Activated CD8-positive, alpha-beta memory T cell treated with anti-CD3 and anti-CD28 coated beads for 36 hours (primary cell): ENCODE measurements at regions not wholly inside any gene's neighbourhood (a gene's known extent, or its start where the extent isn't known, plus 50 kb on each side); places are given as distances from the start of the nearest gene placed in this dataset.

ENCODE experiments used
- CTCF ChIA-PET: fragments of 350-600 bp; sonication (Branson Sonifier 250); formaldehyde crosslinking; loops from one replicate; lab custom pipeline; 2021; ENCODE audit warnings: antibody characterized with exemption; lab: Charles Lee
- POLR2A ChIA-PET: fragments of 350-600 bp; sonication (Branson Sonifier 250); formaldehyde crosslinking; loops from one replicate; lab custom pipeline; 2021; ENCODE audit warnings: antibody characterized with exemption; lab: Charles Lee

DNA sequence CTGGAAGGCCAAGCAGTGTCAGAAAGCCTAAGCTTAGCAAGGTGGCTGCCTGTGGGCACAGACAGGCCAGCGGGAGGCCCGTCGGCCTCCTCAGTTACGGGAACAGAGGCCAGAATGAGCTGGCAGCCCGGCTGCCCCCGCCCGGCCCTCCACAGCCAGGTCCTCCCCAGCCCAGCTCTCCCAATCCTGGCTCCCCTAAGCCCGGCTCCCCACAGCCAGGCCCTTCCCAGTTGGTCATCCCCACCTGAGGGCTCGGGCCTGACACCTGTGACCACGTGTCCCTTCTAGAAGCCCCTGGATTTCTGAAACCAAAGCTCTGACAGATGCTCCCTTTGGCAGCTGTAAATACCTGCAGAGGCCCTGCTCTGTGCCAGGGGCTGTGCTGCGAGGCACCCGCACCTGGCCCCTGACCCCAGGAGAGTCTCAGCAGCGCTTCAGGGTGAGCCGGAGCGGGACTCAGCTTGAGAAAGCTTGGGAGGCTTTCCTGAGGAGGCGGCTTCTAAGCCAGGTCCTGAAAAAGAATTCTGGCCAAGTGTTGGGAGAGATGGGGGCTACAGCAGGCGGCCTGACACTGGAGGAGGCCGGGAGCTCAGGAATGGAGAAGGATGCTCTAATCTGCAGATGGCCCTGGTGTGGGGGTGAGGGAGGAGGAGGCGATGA, 80.4 kb upstream of the OLFM1 start:
- ChIA-PET POLR2A (no interaction called here), CTCF (no interaction called here)

DNA sequence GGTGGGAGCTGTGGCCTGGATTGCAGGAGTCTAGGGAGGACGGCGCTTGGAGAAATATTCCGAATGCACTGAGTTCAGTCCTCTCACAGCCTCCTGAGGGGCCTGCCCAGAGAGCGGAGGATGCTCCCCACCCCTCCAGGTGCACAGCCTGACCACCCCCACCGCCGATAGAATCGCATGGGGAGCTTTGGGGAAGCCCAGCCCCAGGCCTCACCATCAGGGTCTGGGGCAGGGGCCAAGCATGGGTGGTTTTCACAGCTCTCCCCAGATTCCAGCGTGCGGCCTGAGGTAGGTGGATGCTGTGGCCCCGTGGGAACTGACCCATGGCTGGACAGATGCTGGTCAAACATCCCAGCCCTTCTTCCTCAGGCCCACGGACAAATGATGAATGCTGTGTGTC, 79.9 kb upstream of the OLFM1 start:
- ChIA-PET POLR2A (no interaction called here), CTCF (no interaction called here)

DNA sequence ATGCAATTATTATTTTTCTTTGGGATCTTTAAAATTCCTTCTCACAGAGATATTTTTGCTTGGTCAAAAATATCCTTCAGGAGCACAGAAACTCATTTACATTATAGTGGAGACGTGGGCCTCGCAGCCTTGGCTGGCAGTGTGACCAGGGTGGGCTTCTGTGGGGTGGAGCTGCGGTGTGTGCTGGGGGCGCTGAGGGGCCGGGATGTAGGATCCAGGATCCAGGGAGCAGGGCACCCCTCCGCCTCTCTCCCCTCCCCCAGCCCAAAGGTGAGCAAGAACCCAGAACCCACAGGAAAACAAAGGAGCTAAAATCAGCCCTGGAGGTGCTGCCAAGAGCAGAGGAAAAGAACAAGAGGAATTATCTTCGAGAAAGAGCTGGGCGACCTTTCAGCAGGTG, 79.1 kb upstream of the OLFM1 start:
- ChIA-PET POLR2A (no interaction called here), CTCF (no interaction called here)

DNA sequence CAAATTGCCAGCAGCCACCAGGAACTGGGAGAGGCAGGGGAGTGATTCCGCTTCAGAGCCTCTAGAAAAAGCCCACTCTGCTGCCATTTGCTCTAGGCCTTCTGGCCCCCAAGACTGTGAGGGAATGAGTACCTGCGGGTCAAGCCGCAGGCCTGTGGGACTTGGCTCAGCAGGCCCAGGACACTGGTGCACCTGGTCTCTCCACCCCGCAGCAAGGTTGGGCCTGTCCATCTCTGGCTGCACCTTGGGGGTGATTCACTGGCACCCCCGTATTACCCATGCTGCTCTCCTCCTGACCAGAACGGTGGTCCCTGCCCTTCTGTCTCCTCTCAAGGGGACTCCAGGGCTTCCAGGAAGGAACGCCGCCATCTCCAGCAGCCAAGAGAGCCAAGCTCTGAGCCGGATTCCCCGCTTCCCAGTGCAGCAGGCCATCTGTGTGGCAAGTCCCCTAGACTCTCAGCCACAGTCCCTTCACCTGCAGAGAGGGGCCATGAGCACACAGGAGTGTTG, 78.4 kb upstream of the OLFM1 start:
- POLR2A ChIA-PET = no interaction called here
- CTCF ChIA-PET = no interaction called here

DNA sequence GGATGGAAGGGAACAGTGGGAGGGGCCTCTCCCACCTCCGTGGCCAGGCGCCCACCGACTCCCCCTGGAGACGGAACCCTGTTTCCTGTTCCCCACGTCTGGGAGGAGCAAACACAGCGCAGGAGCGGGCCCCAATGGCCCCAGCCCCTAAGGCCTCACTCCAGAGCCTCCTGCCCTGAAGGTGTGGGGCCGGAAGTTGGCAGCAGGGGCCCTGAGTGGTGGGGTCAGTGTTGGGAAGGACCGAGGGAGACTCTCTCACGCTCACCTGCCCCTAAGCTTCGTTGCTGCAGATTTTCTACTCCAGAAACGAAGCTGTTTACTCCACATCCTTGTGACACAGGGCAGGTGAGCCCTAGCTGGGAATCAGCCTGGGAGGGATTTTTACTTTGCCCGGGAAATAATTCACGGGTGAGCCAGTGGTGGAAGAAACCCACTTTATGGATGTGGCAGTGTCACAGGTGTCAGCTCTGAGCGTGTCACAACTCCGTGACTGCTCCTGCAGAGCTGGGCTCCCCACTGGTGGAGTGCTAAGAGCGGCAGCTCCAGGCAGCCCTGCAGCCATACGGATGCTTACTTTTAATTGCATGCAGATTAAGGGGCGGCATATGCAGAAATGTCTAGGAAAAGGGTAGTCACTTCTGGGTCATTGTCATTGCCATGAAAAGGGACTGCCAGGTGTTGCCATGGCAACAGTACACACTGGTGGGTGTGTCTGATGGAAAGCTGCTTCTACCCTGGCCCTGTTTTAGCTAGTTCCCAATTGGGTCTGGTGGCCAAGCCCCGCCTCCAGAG, 77.5 kb upstream of the OLFM1 start:
- ChIA-PET CTCF (no interaction called here), POLR2A (no interaction called here)

DNA sequence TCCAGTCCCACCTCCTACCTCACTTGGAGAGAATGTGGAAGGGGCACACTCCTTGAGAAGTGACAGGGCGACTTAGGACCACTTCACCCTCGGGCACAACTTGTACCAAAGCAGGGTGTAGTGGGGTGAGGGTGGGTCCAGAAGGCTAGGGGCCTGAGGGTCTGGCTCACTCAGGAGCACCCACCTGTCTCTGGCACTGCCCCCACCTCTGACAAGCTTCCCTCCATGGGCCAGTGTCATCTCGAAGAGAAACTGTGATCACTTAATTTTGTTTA, 76.9 kb upstream of the OLFM1 start:
- CTCF ChIA-PET = no interaction called here
- POLR2A ChIA-PET = no interaction called here

DNA sequence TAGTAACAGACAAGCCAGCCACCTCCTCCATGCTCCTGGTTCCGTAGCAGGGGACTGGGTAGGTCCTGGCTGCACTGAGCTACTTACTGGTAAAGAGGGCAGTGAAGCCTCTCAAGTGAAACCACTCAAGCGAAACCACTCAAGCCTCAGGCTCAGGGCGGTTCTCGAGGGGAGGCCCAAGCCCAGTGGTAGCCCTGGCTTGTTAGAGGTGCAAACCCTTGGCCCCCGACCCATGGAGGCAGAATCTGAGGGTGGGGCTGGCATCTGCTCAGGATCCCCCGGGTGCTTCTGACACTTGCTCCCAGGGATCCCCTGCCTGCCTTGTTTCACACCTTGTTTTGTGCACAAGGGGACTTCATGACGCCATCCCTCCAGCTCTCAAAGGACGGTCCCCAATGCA, 76.5 kb upstream of the OLFM1 start:
- CTCF ChIA-PET = no interaction called here

DNA sequence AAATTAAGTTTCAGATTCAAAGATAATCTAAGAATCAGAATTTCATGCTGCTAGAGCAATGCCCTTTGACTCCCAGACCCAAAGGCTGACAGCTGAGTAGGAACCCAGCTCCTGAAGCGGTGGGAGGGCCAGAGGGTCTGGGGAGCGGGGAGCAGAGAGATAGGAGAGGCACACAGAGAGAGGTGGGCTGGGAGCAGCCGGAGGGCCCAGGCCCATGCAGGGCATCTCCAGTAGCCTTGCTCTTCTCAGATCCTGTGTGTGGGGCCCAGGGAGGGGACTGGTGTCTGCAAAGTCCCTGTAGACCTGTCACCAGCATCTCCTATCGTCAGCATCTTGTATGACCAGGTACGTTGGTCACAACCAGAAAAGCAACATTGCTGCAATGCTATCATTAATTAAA, 75.3 kb upstream of the OLFM1 start:
- POLR2A ChIA-PET = no interaction called here
- CTCF ChIA-PET = no interaction called here

More for the DNA sequence above, 76.5 kb upstream of the OLFM1 start:
- POLR2A ChIA-PET = no interaction called here

DNA sequence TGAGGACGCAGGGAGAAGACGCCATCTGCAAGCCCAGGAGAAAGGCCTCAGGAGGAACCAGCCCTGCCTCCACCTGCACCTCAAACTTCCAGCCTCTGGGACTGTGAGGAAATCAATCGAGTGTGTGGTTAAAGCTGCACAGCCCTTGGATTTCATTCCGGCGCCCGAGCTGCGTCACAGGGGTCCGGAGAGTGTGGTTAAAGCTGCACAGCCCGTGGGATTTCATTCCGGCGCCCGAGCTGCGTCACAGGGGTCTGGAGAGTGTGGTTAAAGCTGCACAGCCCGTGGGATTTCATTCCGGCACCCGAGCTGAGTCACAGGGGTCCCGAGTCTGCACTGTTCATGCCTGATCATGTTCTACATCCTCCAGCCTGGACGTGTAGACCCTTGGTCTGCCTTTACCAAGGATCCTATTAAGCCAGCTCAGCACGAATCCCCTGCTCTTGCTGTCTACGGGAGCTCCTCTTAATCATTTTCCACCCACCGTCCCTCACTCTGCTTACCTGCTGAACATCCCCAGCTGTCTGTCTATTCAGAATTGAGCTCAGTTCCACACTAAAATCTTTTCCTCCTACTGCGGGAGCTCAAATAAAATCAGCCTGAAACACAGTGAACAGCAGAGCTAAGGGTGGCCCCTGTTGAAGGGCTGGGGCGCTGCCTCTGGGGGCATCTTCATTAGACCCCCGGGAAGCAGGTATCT, 73.0 kb upstream of the OLFM1 start:
- ChIA-PET POLR2A (no interaction called here), CTCF (no interaction called here)

DNA sequence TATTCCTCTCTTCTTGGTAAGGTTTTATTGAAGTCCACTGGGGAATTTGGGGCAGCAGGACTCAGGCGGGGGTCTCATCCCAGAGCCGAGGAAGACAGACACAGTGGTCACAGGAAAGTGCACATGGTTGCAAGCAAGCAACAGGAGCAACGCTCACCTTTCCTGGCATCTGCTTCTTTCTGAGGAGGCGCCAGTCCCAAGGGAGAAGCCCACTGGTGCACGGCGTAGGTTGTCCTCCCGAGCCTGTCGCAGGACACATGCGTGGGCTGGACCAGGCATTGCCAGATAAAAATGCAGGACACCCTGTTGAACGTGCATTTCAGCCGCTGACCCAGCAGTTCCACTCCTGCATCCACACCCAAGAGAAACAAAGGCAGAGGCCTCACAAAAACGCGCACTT, 72.4 kb upstream of the OLFM1 start:
- POLR2A ChIA-PET = no interaction called here
- CTCF ChIA-PET = no interaction called here

DNA sequence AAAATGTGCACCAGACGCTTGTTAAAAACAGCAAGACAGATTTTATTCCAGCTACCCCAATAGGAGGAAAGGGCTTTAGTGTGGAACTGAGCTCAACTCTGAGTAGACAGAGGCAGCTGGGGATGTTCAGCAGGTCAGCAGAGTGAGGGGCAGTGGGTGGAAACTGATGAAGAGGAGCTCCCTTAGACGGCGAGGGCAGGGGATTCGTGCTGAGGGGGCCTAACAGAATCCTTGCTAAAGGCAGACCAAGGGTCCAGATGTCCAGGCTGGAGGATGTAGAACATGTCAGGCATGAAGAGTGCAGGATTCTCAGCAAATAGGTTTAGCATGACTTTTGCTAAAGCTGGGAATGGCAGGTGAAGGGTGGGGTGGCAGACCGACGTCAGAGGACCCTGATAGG, 71.9 kb upstream of the OLFM1 start:
- POLR2A ChIA-PET = no interaction called here
- CTCF ChIA-PET = no interaction called here

DNA sequence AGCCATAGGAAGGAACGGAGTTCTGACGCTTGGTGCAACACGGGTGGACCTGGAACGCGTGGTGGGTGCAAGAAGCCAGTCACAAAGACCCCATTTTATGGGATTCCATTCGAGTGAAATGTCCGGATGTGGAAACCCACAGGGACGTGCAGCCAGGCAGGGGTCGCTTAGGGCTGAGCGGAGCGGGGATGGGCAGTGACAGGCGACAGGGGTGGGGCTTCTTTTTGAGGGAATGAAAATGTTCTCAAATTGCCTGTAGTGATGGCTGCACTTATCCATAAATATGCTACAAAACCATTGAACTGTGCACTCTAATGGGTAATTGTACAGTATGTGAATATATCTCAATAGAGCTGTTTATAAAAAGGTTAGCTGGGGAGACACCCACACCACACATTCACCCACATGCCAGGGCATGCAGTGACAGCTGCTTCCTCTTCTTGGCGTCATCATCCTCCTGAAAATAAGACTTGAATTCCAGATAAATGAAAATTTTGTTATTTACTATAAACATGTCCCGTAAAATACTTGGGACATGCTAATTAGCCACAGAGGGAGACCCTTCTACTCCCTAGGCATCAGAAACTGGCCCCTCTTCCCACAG, 71.3 kb upstream of the OLFM1 start:
- POLR2A ChIA-PET = no interaction called here
- CTCF ChIA-PET = no interaction called here

DNA sequence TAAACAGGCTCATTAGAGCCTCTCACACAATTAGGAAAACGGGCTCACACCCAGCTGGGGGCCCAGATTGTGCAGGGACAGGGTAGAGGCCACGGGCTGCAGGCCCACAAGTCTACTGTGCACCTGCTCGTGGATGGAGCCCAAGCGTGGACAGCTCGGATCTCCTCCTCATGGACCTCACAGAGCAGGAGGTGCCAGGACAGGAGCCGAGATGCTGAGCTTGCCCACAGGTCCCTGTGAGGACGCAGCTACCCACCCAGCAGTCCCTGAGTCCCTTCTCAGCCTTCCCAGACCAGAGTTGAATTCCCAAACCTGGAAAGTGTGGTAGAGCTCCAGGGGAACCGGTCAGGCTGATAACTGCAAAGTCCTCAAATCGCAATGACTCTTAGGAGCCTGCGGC, 70.6 kb upstream of the OLFM1 start:
- POLR2A ChIA-PET = no interaction called here
- CTCF ChIA-PET = no interaction called here

DNA sequence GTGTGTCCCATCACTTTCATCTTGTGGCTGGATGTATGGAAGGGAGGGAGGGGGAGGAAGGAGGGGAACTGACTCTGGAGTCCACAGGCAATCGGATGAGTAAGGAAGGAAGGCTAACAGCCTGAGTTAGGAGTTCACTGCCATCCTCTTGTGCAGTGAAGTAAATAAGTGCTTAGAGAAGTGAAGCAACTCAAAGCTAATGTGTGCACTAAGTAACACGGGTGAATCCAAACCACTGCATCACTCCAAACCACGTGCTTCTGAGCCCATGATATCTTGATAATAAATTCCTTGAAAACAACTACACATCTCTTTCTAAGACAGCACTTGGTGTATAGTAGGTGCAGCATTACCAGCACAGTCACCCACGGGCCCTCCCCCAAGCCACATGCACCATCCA, 69.6 kb upstream of the OLFM1 start:
- ChIA-PET CTCF (no interaction called here), POLR2A (no interaction called here)

DNA sequence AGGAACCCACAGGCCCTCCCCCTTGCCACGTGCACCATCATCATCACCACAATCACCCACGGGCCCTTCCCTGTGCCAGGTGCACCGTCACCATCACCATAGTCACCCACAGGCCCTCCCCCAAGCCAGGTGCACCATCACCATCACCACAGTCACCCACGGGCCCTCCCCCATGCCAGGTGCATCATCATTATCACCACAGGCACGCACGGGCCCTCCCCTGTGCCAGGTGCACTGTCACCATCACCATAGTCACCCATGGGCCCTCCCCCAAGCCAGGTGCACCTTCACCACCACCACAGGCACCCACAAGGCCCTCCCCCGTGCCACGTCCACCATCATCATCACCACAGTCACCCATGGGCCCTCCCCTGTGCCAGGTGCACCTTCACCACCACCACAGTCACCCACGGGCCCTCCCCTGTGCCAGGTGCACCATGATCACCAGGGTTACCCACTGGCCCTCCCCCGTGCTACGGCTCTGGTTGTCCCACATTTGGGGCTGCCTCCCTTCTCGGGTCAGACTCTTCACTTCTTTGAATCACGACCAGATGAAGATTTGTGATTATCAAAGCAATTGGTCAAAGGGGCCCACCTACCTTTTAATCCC, 69.1 kb upstream of the OLFM1 start:
- ChIA-PET POLR2A (no interaction called here), CTCF (no interaction called here)

DNA sequence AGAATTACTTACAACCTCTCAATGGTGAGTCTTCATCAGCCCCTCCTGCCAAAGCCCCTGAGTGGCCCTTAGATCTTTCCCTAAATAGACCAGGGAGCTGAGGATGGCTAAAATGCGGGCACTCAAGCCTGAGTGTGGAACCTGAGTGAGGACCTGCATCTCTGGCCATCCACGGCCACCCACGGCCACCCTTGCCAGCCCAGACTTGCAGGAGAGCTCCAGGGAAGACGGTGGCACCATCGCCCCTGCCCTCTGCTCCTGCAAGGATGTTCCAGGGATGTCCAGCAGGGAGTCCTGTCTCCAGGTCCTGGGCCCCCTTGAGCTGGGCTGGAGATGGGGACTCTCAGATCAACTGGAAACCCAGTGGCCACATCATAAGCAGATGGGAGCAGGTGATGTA, 68.2 kb upstream of the OLFM1 start:
- CTCF ChIA-PET = no interaction called here

DNA sequence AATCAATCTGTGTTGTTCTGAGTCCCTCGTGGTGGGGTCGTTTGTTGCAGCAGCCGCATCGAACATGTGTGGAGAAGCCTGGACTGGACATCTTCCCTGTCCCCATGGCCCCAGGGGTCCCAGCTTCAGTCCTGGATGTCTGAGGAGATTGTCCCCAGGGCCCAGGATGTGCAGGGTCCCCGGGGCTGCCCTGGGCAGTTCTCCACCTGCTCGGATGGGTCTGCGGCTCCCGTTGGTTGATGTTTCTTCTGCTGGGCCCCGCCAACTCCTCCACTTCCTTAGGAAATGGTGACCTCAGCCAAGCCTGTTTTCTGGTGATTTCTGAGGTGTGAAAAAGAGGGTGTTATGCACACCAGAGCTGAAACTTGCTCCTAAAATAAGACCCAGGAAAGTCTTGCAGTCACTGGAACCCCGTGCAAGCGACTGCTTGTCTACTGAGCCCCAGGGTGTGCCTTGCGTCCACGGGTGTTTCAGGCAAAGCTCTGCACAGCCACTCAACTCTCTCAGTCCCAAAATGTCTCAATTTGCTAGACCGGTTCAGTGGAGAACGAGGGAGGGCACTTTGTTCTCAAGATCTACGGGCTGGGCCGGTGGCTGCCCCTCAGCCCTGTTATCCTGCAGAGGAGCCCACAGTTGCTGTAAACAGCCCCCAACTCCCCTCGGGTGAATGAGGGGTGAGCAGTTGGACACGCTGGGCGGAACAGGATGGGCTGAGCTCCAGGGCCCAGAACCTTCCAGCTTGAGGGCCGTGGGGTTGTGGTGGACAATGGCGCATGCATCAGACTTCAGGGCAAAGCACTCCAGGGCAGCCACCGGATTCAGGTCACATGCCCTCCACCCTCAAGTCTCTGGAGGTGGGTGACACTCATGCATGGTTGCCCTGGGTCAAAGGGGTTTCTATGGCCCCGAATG, 66.7 kb upstream of the OLFM1 start:
- ChIA-PET CTCF (no interaction called here), POLR2A (no interaction called here)

More for the DNA sequence above, 68.2 kb upstream of the OLFM1 start:
- POLR2A ChIA-PET = no interaction called here

DNA sequence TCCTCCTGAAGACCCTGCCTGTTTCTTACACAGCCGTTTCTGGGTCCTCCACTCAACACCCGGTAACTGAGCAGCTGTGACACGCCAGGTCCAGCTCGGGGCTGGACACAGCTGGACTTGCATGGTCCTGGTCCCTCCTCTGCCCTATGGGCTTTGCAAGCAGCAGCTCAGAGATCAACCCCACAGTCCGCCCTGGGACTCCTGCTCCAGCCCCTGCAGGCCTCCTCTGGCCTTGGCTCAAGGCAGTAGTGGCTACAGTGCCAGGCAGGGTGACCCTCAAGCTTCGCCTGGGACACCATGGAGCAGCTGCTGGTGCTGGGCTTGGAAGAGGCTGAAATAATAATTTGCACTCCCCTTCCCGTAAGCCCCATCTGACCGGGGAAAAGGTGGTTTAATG, 66.1 kb upstream of the OLFM1 start:
- ChIA-PET CTCF (no interaction called here), POLR2A (no interaction called here)

DNA sequence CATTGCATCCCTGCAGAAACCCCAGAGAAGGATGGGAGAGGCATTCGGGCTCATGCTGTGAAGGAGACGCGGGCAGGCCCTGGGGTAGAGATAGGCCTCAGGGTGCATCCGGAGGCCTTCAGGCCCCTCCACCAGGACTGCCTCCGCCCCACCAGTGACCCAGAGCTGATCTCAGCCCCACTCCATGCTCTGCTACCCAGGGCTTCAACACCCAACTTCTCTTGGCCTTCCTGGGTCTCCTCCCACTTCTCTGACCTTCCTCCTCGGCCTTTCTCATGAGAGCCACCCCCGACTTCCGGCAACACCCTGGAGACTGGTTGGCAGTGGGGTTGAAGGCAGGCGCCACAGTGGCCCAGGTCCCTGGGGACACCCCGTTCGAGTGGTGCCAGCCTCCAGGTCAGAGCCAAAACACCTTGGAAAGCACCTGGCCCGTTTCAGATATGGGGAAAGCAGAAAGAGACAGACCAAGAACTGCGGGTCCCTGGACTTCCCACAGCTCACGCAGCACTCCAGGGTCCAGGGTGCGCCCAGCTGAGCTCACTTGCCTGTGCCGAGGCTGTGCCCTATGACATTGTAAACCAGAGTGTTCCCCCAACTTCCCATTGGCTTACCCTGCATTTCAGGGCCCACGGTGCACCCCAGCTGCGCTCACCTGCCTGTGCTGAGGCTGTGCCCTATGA, 65.1 kb upstream of the OLFM1 start:
- CTCF ChIA-PET = no interaction called here
- POLR2A ChIA-PET = no interaction called here
